GM10266 (cell line): ENCODE measurements at regions not wholly inside any gene's neighbourhood (a gene's known extent, or its start where the extent isn't known, plus 50 kb on each side); places are given as distances from the start of the nearest gene placed in this dataset.

Experiments
- DNase-seq: peaks from one replicate; pipeline ENCODE4 v3.0.0; 2012; ENCODE audit errors: extremely low spot score
- CTCF ChIP-seq: IDR thresholded peaks from 2 replicates; pipeline ENCODE4 v1.5.1; 2012; ENCODE audit warnings: mild to moderate bottlenecking, low read depth; ENCODE audit not compliant: control insufficient read depth, insufficient read depth; ENCODE audit errors: missing control alignments

- DNase-seq = no peak
- no peak for TF ChIP-seq CTCF
These were observed 51.4 kb upstream of the MSX1 start for GRCh38 chr4:4808086-4808485.

GRCh38 chr4:4805887-4806286 lies 53.6 kb upstream of the MSX1 start:
- TF ChIP-seq CTCF = no peak
- no peak for DNase-seq

- no peak for TF ChIP-seq CTCF
- DNase-seq = no peak
These were observed 55.6 kb upstream of the MSX1 start for GRCh38 chr4:4803912-4804296.

GRCh38 chr4:4803216-4803911 lies 56.1 kb upstream of the MSX1 start:
- no peak for TF ChIP-seq CTCF
- no peak for DNase-seq

- no peak for DNase-seq
These were observed 58.6 kb upstream of the MSX1 start for GRCh38 chr4:4800646-4801408.

GRCh38 chr4:4794421-4794820 lies 65.0 kb upstream of the MSX1 start:
- TF ChIP-seq CTCF = no peak
- no peak for DNase-seq

More at GRCh38 chr4:4800646-4801408, 58.6 kb upstream of the MSX1 start:
- no peak for TF ChIP-seq CTCF

- no peak for TF ChIP-seq CTCF
- DNase-seq = no peak
These were observed 67.0 kb upstream of the MSX1 start for GRCh38 chr4:4792466-4792865.
